Loucy (cell line): ENCODE measurements at regions not wholly inside any gene's neighbourhood (a gene's known extent, or its start where the extent isn't known, plus 50 kb on each side); places are given as distances from the start of the nearest gene placed in this dataset.

Source experiments
- H2AFZ ChIP-seq: fragments of 200-600 bp; sonication (generic); 2 replicates; pipeline ENCODE4 v1.6.0; 2016; ENCODE audit warnings: antibody characterized with exemption, mild to moderate bottlenecking, low read length, moderate library complexity
- H3F3A ChIP-seq: fragments of 200-600 bp; 2 replicates; pipeline ENCODE4 v1.6.0; 2016; ENCODE audit warnings: antibody characterized with exemption, low read depth, mild to moderate bottlenecking
- H3K27me3 ChIP-seq: fragments of 200-600 bp; sonication (generic); 2 replicates; pipeline ENCODE4 v1.6.1; 2014; ENCODE audit warnings: low read length, mild to moderate bottlenecking; ENCODE audit not compliant: insufficient read depth, poor library complexity, severe bottlenecking
- H3K36me3 ChIP-seq: fragments of 200-600 bp; sonication (generic); 2 replicates; pipeline ENCODE4 v1.6.1; 2016; ENCODE audit warnings: low read length; ENCODE audit not compliant: insufficient read depth
- H3K4me1 ChIP-seq: fragments of 200-600 bp; sonication (generic); 2 replicates; pipeline ENCODE4 v1.5.1; 2014; ENCODE audit warnings: low read length, mild to moderate bottlenecking; ENCODE audit not compliant: insufficient read depth, poor library complexity, severe bottlenecking
- H3K4me2 ChIP-seq: fragments of 200-600 bp; sonication (generic); 2 replicates; pipeline ENCODE4 v1.6.0; 2014; ENCODE audit warnings: antibody characterized with exemption, low read length, low read depth, mild to moderate bottlenecking; ENCODE audit not compliant: poor library complexity, severe bottlenecking
- H3K4me3 ChIP-seq: fragments of 200-600 bp; sonication (generic); 2 replicates; pipeline ENCODE4 v1.5.1; 2014; ENCODE audit warnings: low read length, mild to moderate bottlenecking, mixed read lengths; ENCODE audit not compliant: poor library complexity, severe bottlenecking
- H3K79me2 ChIP-seq: fragments of 200-600 bp; sonication (generic); 2 replicates; pipeline ENCODE4 v1.6.1; 2014; ENCODE audit warnings: low read length; ENCODE audit not compliant: insufficient read depth
- H3K9ac ChIP-seq: fragments of 200-600 bp; sonication (generic); 2 replicates; pipeline ENCODE4 v1.6.0; 2014; ENCODE audit warnings: mild to moderate bottlenecking, low read depth, low read length, moderate library complexity; ENCODE audit not compliant: poor library complexity, severe bottlenecking
- H3K9me2 ChIP-seq: fragments of 200-600 bp; sonication (generic); replicated peaks from 2 replicates; pipeline ENCODE4 v1.6.1; 2016; ENCODE audit warnings: low read depth, low read length, mixed read lengths
- H3K9me3 ChIP-seq: fragments of 200-600 bp; sonication (generic); 2 replicates; pipeline ENCODE4 v1.6.1; 2014; ENCODE audit warnings: mild to moderate bottlenecking, antibody characterized with exemption, low read length, low read depth; ENCODE audit not compliant: insufficient read depth
- H4K20me1 ChIP-seq: fragments of 200-600 bp; sonication (generic); 2 replicates; pipeline ENCODE4 v1.6.0; 2014; ENCODE audit warnings: antibody characterized with exemption, low read length, mild to moderate bottlenecking; ENCODE audit not compliant: insufficient read depth, poor library complexity, severe bottlenecking
- EZH2phosphoT487 ChIP-seq: fragments of 200-600 bp; IDR thresholded peaks from 2 replicates; pipeline ENCODE4 v1.6.1; 2018; ENCODE audit warnings: antibody characterized with exemption, mild to moderate bottlenecking, moderate library complexity, borderline replicate concordance
- TF ChIP-seq, protein P1 (sequence below): fragments of 200-600 bp; sonication (generic); conservative IDR thresholded peaks from 2 replicates; pipeline ENCODE4 v1.5.1; 2014; ENCODE audit warnings: mild to moderate bottlenecking, antibody characterized with exemption, low read length

DNA sequence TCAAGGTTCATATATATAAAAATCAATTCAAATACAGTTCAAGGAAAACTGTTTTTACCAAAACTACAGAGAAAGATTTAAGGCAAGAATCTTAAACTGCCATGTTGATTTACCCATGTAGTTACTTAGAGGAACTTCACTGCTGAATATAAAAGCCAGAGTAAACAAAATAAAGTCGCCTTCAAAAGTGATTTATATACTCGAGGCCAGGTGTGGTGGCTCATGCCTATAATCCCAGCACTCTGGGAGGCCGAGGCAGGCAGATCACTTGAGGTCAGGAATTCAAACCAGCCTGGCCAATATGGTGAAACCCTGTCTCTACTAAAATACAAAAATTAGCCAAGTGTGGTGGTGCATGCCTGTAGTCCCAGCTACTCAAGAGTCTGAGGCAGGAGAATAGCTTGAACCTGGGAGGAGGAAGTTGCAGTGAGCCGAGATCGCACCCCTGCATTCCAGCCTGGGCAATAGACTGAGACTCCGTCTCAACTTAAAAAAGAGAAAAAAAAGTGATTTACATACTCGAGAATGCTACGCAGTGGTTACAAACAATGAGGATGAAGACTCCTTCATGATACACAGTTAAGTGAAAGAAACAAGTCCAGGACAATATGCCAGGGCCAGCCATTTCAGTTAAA, 54.1 kb upstream of the CNEP1R1 start:
- H3K36me3 ChIP-seq, result no peaks in the 10 kb centered on the region
- no peaks in the 10 kb centered on the region for H4K20me1 ChIP-seq
- H3K27me3 ChIP-seq, result no peaks in the 10 kb centered on the region
- no peaks in the 10 kb centered on the region for H3K9me2 ChIP-seq
- no peaks in the 10 kb centered on the region for H3F3A ChIP-seq
- no peaks in the 10 kb centered on the region for H3K9me3 ChIP-seq
- no peaks in the 10 kb centered on the region for H3K79me2 ChIP-seq
- no peak overlapping the region for H2AFZ ChIP-seq
- H3K4me3 ChIP-seq, result no peak overlapping the region
- no peaks in the 10 kb centered on the region for H3K4me1 ChIP-seq
- no peak overlapping the region for H3K9ac ChIP-seq
- H3K4me2 ChIP-seq, result no peak overlapping the region
- no peak for TF ChIP-seq EZH2phosphoT487
- TF ChIP-seq, protein P1, sequence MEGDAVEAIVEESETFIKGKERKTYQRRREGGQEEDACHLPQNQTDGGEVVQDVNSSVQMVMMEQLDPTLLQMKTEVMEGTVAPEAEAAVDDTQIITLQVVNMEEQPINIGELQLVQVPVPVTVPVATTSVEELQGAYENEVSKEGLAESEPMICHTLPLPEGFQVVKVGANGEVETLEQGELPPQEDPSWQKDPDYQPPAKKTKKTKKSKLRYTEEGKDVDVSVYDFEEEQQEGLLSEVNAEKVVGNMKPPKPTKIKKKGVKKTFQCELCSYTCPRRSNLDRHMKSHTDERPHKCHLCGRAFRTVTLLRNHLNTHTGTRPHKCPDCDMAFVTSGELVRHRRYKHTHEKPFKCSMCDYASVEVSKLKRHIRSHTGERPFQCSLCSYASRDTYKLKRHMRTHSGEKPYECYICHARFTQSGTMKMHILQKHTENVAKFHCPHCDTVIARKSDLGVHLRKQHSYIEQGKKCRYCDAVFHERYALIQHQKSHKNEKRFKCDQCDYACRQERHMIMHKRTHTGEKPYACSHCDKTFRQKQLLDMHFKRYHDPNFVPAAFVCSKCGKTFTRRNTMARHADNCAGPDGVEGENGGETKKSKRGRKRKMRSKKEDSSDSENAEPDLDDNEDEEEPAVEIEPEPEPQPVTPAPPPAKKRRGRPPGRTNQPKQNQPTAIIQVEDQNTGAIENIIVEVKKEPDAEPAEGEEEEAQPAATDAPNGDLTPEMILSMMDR, result no peak

DNA sequence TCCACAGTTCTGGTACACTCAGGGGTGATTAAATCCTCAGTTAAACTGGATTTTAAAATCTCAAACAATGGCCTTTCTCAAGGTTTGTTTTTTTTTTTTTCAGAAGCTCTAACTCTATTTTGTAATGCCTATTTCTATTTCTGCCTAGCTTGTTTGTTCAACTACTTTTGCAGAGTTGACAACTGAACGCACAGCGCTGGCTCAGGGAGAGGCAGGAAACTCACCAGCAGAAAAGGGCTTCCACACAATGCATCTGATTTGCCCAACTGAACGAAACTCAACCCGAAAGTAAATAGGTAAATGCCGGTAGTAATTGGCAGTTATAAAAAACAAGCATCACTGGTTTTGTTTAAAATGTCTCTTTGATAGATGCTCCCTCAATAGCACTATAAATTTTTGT, 52.7 kb upstream of the CNEP1R1 start:
- H3K36me3 ChIP-seq, result no peaks in the 10 kb centered on the region
- H3K4me3 ChIP-seq, result no peak overlapping the region
- H4K20me1 ChIP-seq, result no peaks in the 10 kb centered on the region
- no peaks in the 10 kb centered on the region for H3K4me1 ChIP-seq
- no peaks in the 10 kb centered on the region for H3K27me3 ChIP-seq
- no peak overlapping the region for H2AFZ ChIP-seq
- H3K9me3 ChIP-seq, result no peaks in the 10 kb centered on the region
- H3K9ac ChIP-seq, result no peak overlapping the region
- no peak overlapping the region for H3K4me2 ChIP-seq
- H3K79me2 ChIP-seq, result no peaks in the 10 kb centered on the region
- no peaks in the 10 kb centered on the region for H3F3A ChIP-seq
- TF ChIP-seq EZH2phosphoT487, result no peak
- TF ChIP-seq, protein P1, result no peak
- H3K9me2 ChIP-seq, result no peaks in the 10 kb centered on the region

DNA sequence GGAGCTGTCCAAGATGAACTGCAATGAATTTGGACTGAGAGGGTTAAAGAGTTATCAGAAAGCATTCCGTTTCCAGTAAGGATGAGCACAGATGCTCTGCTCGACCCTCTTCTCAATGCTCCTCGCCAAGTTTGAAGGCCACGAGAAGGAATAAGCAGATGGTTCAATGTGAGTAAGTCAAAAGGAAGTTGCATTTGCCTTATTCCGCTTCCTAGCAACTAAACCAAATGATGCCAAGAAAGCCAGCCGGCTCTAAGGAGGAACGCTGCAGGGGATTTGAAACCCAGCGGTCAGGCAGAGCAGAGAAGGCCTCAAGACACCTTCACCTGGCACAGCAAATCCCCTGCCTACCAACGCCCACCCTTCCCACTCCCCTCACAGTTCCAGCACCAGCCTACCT, 52.1 kb upstream of the CNEP1R1 start:
- Histone ChIP-seq H3K4me1 (no peaks in the 10 kb centered on the region), H3K4me3 (no peak overlapping the region), H3K9me3 (no peaks in the 10 kb centered on the region), H3K79me2 (no peaks in the 10 kb centered on the region), H3F3A (no peaks in the 10 kb centered on the region), H3K4me2 (no peak overlapping the region), H3K9me2 (no peaks in the 10 kb centered on the region), H2AFZ (no peak overlapping the region), H3K27me3 (no peaks in the 10 kb centered on the region), H3K9ac (no peak overlapping the region), H4K20me1 (no peaks in the 10 kb centered on the region), H3K36me3 (no peaks in the 10 kb centered on the region)
- TF ChIP-seq EZH2phosphoT487, result no peak
- TF ChIP-seq, protein P1, result no peak
